ENCODE measurements at regions not wholly inside any gene's neighbourhood (a gene's known extent, or its start where the extent isn't known, plus 50 kb on each side); places are given as distances from the start of the nearest gene placed in this dataset.

- TF ChIP-seq, protein P1, sequence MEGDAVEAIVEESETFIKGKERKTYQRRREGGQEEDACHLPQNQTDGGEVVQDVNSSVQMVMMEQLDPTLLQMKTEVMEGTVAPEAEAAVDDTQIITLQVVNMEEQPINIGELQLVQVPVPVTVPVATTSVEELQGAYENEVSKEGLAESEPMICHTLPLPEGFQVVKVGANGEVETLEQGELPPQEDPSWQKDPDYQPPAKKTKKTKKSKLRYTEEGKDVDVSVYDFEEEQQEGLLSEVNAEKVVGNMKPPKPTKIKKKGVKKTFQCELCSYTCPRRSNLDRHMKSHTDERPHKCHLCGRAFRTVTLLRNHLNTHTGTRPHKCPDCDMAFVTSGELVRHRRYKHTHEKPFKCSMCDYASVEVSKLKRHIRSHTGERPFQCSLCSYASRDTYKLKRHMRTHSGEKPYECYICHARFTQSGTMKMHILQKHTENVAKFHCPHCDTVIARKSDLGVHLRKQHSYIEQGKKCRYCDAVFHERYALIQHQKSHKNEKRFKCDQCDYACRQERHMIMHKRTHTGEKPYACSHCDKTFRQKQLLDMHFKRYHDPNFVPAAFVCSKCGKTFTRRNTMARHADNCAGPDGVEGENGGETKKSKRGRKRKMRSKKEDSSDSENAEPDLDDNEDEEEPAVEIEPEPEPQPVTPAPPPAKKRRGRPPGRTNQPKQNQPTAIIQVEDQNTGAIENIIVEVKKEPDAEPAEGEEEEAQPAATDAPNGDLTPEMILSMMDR (IDR thresholded peaks at IDR 0.05; ENCODE audit: low read depth, low read length, poor library complexity, severe bottlenecking) = no peak
- no peak for TF ChIP-seq EZH2phosphoT487 (IDR thresholded peaks at IDR 0.05; ENCODE audit: borderline replicate concordance, low read length)
These were observed 315.4 kb downstream of the MCTP2 start for GRCh38 chr15:94546808-94547207.

Measured in DOHH2 (cell line).